ENCODE measurements at regions not wholly inside any gene's neighbourhood (a gene's known extent, or its start where the extent isn't known, plus 50 kb on each side); places are given as distances from the start of the nearest gene placed in this dataset.
"Not testable (repeated sequence)": the region's sequence is repeated elsewhere in the genome, so short reads cannot be mapped to it uniquely, and the experiment has no call there.

DNA sequence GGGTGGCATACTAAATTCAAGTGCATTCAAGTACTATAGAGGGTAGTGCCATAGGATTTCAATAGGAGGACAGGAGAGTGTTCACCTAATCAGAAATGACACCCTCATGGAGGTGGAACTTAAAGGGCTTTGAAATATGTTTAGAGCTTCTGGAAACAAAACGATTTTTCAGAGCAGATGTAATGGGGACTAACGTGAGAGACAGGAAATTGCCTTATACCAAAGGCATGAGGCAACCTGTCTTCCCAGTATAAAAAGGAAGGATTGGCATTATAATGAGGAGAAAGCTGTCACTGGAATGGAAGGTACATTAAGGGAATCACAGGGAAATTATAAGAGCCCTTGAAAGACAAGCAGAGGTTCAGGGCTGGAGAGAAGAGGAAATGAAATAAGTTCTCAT is 116.3 kb upstream of the PNPLA4 start:
- Mint-ChIP-seq H3K36me3 (no peaks in the 10 kb centered on the region), H3K4me1 (peaks cover 2 to 4% of the 10 kb centered on the region in 2 donors), H3K27ac (no peak overlapping the region)

DNA sequence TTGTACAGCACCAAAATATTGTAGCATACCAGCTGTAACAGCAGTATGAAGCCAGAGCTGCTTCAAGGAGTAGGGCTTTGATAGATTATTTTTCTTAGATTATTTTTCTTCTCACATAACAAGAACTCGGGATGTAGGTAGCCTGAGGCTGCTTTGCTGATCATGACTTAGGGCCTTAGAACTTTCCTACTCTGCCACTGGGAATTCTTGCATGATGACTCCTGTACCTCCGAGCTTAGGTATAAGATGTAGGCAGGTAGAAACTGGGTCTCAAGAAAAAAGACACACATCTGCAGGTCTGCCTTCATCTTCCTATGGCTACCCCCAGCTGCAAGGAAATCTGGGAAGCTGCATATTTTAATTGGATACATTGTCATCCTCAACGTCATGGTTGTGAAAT is 115.9 kb upstream of the PNPLA4 start:
- DNase-seq = no peak
- Mint-ChIP-seq H3K4me1 (peaks cover 7 to 8% of the 10 kb centered on the region in 2 donors), H3K9me3 (peaks cover 0 to 2% (median 0%) of the 10 kb centered on the region in 6 donors), H3K27ac (no peak overlapping the region), H3K27me3 (ENCODE audit: low read depth in 3 of 3) (peaks cover 0 to 4% (median 0%) of the 10 kb centered on the region in 3 donors), H3K36me3 (no peaks in the 10 kb centered on the region), H3K4me3 (no peak overlapping the region)

More for the DNA sequence above, 116.3 kb upstream of the PNPLA4 start:
- Mint-ChIP-seq H3K9me3 (peaks cover 0 to 2% (median 0%) of the 10 kb centered on the region in 6 donors), H3K27me3 (ENCODE audit: low read depth in 3 of 3) (peaks cover 0 to 4% (median 0%) of the 10 kb centered on the region in 3 donors), H3K4me3 (no peak overlapping the region)
- DNase-seq = no peak

DNA sequence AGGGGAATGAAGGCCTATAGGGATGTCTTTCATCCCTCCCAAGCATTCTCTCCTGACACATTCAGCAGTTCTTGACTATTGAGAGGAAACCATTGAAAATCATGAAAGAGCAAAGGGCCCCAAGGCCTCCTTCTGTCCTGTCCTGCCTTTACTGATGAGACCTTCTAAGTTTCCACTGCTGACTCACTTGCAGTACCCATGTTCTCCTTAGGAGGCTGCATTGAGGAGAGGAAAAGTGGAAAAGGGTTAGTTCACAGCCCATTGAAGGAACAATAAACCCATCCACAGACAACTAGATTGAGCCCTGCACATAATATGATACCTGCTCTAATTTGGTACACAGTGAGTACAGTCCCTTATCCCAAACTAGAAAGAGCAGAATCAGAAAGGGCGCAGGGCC is 115.1 kb upstream of the PNPLA4 start:
- Mint-ChIP-seq H3K27ac (no peak overlapping the region), H3K27me3 (ENCODE audit: low read depth in 3 of 3) (peaks cover 0 to 4% (median 0%) of the 10 kb centered on the region in 3 donors), H3K36me3 (no peaks in the 10 kb centered on the region), H3K4me3 (no peak overlapping the region), H3K9me3 (peaks cover 0 to 2% (median 0%) of the 10 kb centered on the region in 6 donors), H3K4me1 (peaks cover 15 to 16% of the 10 kb centered on the region in 2 donors)
- DNase-seq = no peak

DNA sequence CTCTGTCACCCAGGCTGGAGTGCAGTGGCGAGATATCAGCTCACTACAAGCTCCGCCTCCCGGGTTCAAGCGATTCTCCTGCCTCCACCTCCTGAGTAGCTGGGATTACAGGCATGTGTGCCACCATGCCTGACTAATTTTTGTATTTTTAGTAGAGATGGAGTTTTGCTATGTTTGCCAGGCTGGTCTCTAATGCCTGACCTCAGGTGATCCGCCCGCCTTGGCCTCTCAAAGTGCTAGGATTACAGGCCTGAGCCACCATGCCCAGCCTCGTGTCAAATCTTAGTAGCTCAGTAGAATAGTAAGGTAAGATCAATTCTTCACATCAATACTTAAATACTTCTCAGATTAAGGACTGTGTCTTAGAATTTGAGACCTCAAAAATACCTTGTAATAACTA is 112.5 kb upstream of the PNPLA4 start:
- not testable (repeated sequence) for H3K27ac Mint-ChIP-seq; DNase-seq; H3K36me3 Mint-ChIP-seq; H3K9me3 Mint-ChIP-seq; H3K27me3 Mint-ChIP-seq (ENCODE audit: low read depth in 3 of 3); H3K4me3 Mint-ChIP-seq
- H3K4me1 Mint-ChIP-seq = peaks cover 25 to 27% of the 10 kb centered on the region in 2 donors

DNA sequence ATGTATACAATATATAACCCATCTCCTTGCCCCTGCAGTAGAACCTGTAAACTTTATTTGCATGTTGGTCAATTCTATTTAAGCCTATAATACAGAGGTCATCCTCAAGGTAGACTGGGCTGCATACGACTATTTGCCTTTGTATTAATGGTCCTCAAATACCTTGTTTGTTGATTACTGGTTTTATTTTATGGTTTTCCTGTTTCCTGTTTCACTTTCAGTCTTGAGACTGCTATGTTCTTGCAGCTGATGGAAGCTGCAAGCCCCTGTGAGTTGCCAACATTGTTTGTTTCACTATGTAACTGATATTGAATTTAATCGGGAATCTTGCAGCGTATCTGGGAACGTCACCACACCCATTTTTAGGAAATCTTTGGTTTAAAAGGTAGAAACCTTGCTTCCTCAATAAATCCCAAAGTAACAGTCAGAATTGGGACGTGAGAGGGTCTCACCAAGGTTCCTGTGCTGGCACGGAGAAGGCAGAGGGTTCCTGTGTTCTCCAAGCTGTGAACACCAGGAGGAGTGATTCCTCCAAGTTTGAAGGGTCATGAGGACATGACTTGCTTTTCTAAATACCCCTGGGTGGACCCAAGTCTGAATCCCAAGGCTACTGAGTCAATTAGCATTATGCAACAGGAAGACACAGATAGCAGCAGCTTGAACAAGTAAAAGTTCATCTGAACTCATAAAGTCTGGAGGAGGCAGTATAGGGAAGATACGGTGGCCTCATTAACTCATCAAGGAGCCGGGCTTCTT is 110.6 kb upstream of the PNPLA4 start:
- no peaks in the 10 kb centered on the region for H3K9me3 Mint-ChIP-seq
- peak overlapping the region; percentile 79 to 86 (median 82) for H3K4me3 Mint-ChIP-seq
- peaks cover 0 to 4% (median 2%) of the 10 kb centered on the region in 3 donors for H3K27me3 Mint-ChIP-seq (ENCODE audit: low read depth in 3 of 3)
- H3K4me1 Mint-ChIP-seq = peaks cover 25 to 27% of the 10 kb centered on the region in 2 donors
- no peaks in the 10 kb centered on the region for H3K36me3 Mint-ChIP-seq
- peak; percentile 7 to 19 (median 13) for DNase-seq
- H3K27ac Mint-ChIP-seq = peak overlapping the region; percentile 73 to 92 (median 90)

DNA sequence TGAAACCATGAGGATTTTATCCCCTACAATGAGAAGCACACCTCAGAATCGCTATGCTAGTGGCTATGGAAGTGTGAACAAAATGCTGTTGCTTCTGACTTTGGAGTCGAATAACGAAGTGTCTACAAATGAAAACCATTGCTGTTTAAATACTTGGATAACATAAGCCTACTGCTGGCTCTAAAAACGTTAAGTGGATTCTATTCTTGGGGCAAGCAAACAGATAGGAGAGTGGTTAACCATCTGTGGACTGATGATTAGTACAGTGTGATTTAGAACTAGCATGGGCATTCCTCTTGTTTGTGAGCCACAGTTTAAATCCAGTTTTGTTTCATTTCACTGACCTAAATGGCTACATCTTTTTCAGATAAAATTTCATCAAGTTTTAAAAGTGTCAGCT is 109.7 kb upstream of the PNPLA4 start:
- Mint-ChIP-seq H3K27me3 (ENCODE audit: low read depth in 3 of 3) (peaks cover 0 to 4% (median 2%) of the 10 kb centered on the region in 3 donors), H3K4me3 (peak overlapping the region in 4 of 5 donors; percentile 79 to 86 (median 82)), H3K9me3 (no peaks in the 10 kb centered on the region), H3K36me3 (no peaks in the 10 kb centered on the region), H3K4me1 (peaks cover 25 to 27% of the 10 kb centered on the region in 2 donors), H3K27ac (peak overlapping the region in 4 of 6 donors; percentile 9 to 90 (median 67))
- DNase-seq = no peak

DNA sequence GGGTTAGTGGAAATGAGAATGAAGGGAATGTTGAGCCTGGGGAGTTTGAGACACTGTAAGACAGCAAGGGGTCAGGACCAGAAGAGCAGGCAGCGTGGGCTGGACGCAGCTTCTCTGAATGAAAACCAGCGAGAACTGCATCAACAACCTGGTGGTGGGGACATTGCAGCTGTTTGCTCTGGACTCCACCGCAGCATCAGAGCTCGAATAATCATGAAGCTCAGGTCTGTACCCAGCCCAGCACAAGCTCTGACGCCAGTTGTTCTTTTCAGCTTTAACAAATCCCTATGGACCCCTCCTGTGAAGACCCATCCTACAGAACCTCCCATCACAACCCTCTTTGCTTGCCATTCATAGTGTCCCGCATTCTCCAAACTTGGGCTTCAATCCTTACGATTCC is 106.8 kb upstream of the PNPLA4 start:
- DNase-seq = no peak
- H3K9me3 Mint-ChIP-seq = peaks cover 0 to 3% (median 0%) of the 10 kb centered on the region in 6 donors
- no peak overlapping the region for H3K27ac Mint-ChIP-seq
- H3K36me3 Mint-ChIP-seq = no peaks in the 10 kb centered on the region
- H3K4me3 Mint-ChIP-seq = no peak overlapping the region
- H3K27me3 Mint-ChIP-seq (ENCODE audit: low read depth in 3 of 3) = peaks cover 0 to 4% (median 4%) of the 10 kb centered on the region in 3 donors
- H3K4me1 Mint-ChIP-seq = peaks cover 25 to 27% of the 10 kb centered on the region in 2 donors

DNA sequence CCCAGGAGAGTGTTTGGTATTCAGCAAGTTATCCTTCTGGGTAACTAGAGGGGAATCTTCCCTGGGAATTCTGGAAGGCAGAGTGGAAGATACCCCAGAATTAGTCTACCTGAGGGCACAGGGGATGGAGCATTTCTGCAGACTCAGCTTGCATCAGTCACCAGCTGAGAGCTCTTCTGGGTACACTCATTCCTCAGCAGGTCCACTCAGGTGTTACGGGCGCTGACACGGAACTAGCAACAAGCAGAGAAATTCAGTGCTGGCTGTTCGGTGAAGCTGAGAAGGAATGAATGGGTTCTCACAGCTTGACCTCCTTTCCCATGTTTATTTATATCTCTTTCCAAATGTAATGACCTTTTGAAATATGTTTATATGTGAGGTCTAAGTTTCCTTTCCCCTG is 106.0 kb upstream of the PNPLA4 start:
- Mint-ChIP-seq H3K4me3 (no peak overlapping the region), H3K27ac (no peak overlapping the region), H3K9me3 (peaks cover 0 to 3% (median 0%) of the 10 kb centered on the region in 6 donors), H3K4me1 (peaks cover 19 to 20% of the 10 kb centered on the region in 2 donors), H3K36me3 (no peaks in the 10 kb centered on the region), H3K27me3 (ENCODE audit: low read depth in 3 of 3) (peaks cover 0 to 4% (median 4%) of the 10 kb centered on the region in 3 donors)
- no peak for DNase-seq

DNA sequence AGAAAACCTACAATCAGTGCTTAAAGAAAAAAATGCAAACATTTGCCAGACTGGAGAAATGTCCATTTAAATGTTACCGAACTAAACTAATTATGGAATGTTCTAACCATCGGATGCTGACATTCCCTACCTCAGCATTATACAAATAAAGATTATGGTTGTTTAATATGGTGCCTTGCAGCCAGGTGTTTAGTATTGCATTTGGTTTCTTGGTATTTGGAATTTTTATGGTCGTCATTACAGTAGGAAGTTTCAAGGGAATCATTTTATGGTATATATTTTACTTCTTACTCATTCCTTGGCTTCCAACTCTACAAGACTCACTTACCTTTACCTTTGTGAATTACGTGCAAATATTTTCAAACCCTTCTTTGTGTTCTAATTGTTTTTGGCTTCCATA is 103.1 kb upstream of the PNPLA4 start:
- H3K27me3 Mint-ChIP-seq (ENCODE audit: low read depth in 3 of 3) = peaks cover 0 to 6% (median 4%) of the 10 kb centered on the region in 3 donors
- H3K4me3 Mint-ChIP-seq = no peak overlapping the region
- H3K4me1 Mint-ChIP-seq = no peaks in the 10 kb centered on the region
- H3K27ac Mint-ChIP-seq = no peak overlapping the region
- H3K36me3 Mint-ChIP-seq = no peaks in the 10 kb centered on the region
- no peak for DNase-seq
- H3K9me3 Mint-ChIP-seq = peaks cover 0 to 3% (median 0%) of the 10 kb centered on the region in 6 donors

DNA sequence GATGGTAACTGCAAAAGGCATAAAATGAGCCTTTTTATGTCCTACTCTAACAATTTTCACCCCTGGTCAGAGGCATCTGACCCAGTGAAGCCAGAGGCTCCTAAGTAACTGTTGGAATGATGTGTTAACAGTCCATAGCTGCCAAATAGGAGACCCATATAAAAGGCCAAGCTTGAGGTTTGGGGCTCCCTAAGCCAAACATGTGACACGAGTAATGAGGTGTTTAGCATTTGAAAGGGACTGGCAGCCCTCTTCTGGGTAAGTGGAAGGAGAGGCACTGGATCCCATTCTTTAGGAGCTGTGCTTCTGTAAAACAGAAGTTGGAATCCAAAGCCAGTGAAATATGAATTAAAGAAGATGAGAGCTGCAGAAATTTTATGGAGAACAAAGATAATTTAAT is 100.6 kb upstream of the PNPLA4 start:
- Mint-ChIP-seq H3K36me3 (peaks cover 0 to 4% (median 0%) of the 10 kb centered on the region in 3 donors), H3K27me3 (ENCODE audit: low read depth in 3 of 3) (peaks cover 0 to 8% (median 1%) of the 10 kb centered on the region in 3 donors), H3K4me1 (no peaks in the 10 kb centered on the region), H3K4me3 (no peak overlapping the region), H3K9me3 (peaks cover 0 to 3% (median 0%) of the 10 kb centered on the region in 6 donors), H3K27ac (no peak overlapping the region)
- DNase-seq = no peak

DNA sequence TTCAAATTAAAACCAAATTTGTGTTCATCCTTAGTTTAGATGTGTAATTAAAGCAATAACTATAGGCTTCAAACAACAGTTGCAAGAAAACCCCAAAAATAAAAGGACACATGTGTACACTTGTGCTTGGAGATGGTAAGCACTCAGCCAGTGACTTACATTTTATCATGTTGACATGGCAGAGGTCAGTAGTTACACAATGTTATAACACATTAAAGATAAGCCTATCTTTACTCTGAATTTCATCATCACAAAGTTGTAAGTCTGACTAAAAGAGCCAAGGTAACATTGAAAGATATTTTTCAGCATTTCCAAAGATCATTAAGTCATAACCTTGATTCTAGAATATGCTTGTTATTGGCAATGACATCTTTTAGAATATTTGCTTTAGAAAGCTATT is 98.5 kb upstream of the PNPLA4 start:
- Mint-ChIP-seq H3K9me3 (peaks cover 0 to under 1% (median 0%) of the 10 kb centered on the region in 6 donors), H3K4me1 (no peaks in the 10 kb centered on the region), H3K4me3 (no peak overlapping the region), H3K27ac (no peak overlapping the region), H3K27me3 (ENCODE audit: low read depth in 3 of 3) (peaks cover 0 to 8% (median 4%) of the 10 kb centered on the region in 3 donors), H3K36me3 (peaks cover 0 to 4% (median 0%) of the 10 kb centered on the region in 3 donors)
- DNase-seq = no peak

DNA sequence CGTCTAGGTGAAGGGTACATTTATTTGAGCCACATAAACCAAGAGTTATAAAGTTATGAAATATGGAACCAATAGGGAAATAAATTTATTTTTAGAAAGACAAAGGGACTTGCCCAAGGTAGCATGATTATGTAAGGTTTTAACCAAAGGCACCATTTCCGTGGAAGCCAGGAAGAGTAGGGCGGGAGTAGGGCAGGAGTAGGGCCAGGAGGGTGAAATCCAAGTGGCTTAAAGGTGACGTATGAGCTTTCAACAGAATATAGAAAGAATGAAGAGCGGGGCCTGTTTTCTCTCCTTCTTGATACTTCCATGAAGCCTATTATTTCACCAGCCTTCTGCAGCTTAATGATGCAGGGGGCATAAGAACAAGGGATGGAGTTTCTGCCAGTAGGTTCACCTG is 91.7 kb upstream of the PNPLA4 start:
- Mint-ChIP-seq H3K9me3 (no peaks in the 10 kb centered on the region), H3K4me3 (no peak overlapping the region), H3K27ac (no peak overlapping the region), H3K36me3 (peaks cover 0 to 4% (median 0%) of the 10 kb centered on the region in 3 donors), H3K27me3 (ENCODE audit: low read depth in 3 of 3) (peaks cover 2 to 9% (median 3%) of the 10 kb centered on the region in 3 donors), H3K4me1 (no peaks in the 10 kb centered on the region)
- no peak for DNase-seq

DNA sequence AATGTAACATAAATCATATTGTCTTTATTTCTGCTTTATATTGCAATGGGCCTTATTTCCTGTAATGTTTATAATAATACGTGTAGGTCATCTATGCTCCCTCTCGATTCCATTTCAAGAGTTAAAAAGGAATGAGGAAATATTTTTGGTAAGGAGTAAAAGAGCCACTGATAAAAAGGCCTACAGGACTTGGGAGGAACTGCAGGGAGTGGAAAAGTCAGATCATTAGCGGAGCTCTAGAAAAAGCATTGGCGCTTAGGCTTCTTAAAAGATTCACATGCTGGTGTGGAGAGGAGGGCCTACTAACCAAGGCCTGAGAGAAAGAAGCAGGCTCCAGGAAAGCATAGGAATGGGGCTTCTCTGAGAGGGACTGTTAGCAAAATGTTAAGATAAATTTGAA is 82.9 kb upstream of the PNPLA4 start:
- no peak overlapping the region for H3K27ac Mint-ChIP-seq
- no peak for DNase-seq
- no peaks in the 10 kb centered on the region for H3K9me3 Mint-ChIP-seq
- H3K27me3 Mint-ChIP-seq (ENCODE audit: low read depth in 3 of 3) = peaks cover 0 to 1% (median 0%) of the 10 kb centered on the region in 3 donors
- H3K4me1 Mint-ChIP-seq = peaks cover 10 to 14% of the 10 kb centered on the region in 2 donors
- no peak overlapping the region for H3K4me3 Mint-ChIP-seq
- no peaks in the 10 kb centered on the region for H3K36me3 Mint-ChIP-seq

DNA sequence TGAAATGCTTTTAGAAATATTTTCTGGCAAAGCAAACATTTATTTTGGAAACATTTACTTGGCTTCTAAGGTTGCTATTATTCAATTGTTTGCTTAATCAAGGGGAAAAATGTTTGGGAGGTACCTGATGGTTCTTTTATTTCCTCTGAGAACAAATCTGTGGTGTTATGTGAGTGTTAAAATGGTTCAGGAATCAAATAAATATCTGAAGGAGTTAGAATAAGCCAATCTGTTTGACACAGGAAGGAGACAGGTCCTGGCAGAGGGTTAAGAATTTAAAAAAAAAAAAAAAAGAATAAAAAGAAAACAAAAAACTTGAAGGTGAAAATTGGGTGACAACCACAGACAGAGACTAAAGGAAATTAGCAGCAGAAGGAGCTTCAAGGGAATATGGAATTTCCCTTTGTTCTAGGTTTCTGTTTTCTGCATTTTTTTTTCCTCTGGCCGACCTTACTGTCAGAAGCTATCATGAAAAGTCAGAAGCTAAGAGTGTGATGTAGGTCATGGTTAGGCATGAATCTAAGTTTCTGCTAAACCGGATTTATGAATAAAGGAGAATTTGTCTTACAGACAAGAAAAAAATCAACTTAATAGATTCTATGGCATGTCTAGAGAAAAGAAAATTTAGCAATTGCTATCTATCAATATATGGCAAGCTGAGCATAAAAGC is 78.6 kb upstream of the PNPLA4 start:
- Mint-ChIP-seq H3K4me1 (peaks cover 10 to 14% of the 10 kb centered on the region in 2 donors), H3K9me3 (no peaks in the 10 kb centered on the region), H3K4me3 (peak overlapping the region; percentile 10 to 80 (median 47)), H3K27me3 (ENCODE audit: low read depth in 3 of 3) (peaks cover 0 to 5% (median 1%) of the 10 kb centered on the region in 3 donors), H3K27ac (peak overlapping the region; percentile 71 to 83 (median 77)), H3K36me3 (peaks cover 0 to 2% (median 0%) of the 10 kb centered on the region in 3 donors)
- DNase-seq = peak; percentile 9 to 21 (median 14)
